Mucosa of stomach (tissue), 1 donor: ENCODE measurements at regions not wholly inside any gene's neighbourhood (a gene's known extent, or its start where the extent isn't known, plus 50 kb on each side); places are given as distances from the start of the nearest gene placed in this dataset.

ENCODE experiments used
- H3K27me3 ChIP-seq: one replicate; pipeline ENCODE4 v1.7.0; 2013; ENCODE audit warnings: mild to moderate bottlenecking, low read length; ENCODE audit not compliant: control insufficient read depth, insufficient read depth
- H3K36me3 ChIP-seq: one replicate; pipeline ENCODE4 v1.7.0; 2013; ENCODE audit warnings: low read length; ENCODE audit not compliant: control insufficient read depth, insufficient read depth
- H3K4me1 ChIP-seq: one replicate; pipeline ENCODE4 v1.7.0; 2013; ENCODE audit warnings: mild to moderate bottlenecking, low read length; ENCODE audit not compliant: control insufficient read depth, insufficient read depth
- H3K4me3 ChIP-seq: one replicate; pipeline ENCODE4 v1.7.0; 2013; ENCODE audit warnings: low read length
- H3K9ac ChIP-seq: one replicate; pipeline ENCODE4 v1.7.0; 2013; ENCODE audit warnings: mild to moderate bottlenecking, low read length, moderate library complexity
- H3K9me3 ChIP-seq: one replicate; pipeline ENCODE4 v1.7.0; 2013; ENCODE audit warnings: mild to moderate bottlenecking, low read length, moderate library complexity; ENCODE audit not compliant: control insufficient read depth
- donor health status: Pancreatic carcinoma.

DNA sequence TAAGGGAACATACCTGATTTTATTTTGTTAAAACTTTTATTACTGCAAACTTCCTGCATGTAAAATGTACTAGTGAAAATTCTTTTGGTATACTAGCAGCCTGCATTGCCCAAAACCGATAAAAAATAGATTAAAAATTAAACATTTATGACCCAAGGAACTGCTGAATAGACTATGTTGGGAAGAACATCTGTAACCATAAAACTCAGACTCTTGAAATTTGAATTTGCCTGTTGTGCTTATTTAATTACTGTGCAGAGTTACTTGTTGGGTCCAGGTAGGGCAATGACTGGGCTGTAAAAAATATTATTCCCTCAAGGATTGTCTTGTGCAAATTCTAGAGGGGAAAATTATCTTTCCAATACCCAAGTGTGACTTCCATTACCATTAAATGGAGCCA is 193.5 kb upstream of the PITRM1 start:
- Histone ChIP-seq H3K27me3 (no peaks in the 10 kb centered on the region), H3K36me3 (no peaks in the 10 kb centered on the region), H3K4me1 (no peaks in the 10 kb centered on the region), H3K9me3 (no peaks in the 10 kb centered on the region), H3K4me3 (no peak overlapping the region), H3K9ac (no peak overlapping the region)

DNA sequence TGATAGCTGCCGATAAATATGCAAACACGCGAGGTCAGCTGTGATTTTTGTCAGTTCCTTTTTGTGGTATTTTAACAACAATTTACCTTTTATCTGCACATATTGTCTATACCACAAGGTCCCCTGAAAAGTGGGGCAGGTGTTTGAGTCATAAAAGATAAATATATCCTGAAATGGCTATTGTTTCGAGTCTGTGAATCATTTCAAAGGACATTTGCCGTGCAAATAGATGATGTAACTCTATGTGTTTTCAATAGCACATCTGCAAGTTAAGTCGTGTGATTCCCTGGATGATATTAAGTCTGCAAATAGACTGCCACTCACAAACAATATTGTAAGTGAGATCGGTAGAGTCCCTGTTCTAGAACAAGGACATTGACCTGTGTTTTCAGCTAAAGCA is 193.0 kb upstream of the PITRM1 start:
- Histone ChIP-seq H3K4me3 (no peak overlapping the region), H3K27me3 (no peaks in the 10 kb centered on the region), H3K4me1 (no peaks in the 10 kb centered on the region), H3K9ac (no peak overlapping the region), H3K36me3 (no peaks in the 10 kb centered on the region), H3K9me3 (no peaks in the 10 kb centered on the region)

DNA sequence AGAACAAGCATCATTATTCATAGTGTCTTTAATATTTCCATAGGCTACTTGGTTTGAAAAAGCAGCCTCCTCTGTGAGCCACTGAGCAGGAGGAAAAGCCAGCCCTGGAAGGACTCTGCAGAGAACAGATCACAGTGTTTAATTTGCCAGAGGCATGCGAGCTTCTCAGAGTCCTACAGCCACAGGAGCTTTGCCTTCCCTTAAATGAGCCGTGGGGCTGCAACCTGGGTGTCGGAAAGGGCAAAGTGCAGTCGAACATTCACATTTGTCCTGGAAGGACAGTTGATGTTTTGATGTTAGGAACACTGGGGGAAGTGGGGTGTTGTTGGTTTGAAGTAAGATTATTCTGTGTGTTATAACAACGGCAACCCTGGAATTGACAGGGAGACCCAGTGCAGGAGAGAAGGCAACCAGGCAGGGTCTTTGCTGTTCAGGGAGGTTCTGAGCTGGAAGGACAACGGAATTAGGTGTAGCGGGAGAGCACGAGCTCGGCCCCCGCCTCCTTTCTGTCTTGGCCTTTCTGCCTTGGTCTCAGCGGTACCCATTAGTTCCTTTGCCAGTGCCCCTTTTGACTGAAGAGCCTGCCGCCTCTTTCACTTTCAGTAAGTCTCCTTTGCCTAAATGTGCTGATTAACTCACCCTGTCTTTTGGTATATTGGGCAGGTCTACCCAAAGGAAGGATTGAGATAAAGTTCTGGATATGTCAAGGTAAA is 192.3 kb upstream of the PITRM1 start:
- no peaks in the 10 kb centered on the region for H3K9me3 ChIP-seq
- H3K4me1 ChIP-seq, result no peaks in the 10 kb centered on the region
- H3K27me3 ChIP-seq, result no peaks in the 10 kb centered on the region
- no peak overlapping the region for H3K4me3 ChIP-seq
- no peak overlapping the region for H3K9ac ChIP-seq
- H3K36me3 ChIP-seq, result no peaks in the 10 kb centered on the region

GRCh38 chr10:3363311-3364045 is 190.9 kb upstream of the PITRM1 start:
- Histone ChIP-seq H3K4me1 (no peaks in the 10 kb centered on the region), H3K36me3 (no peaks in the 10 kb centered on the region), H3K27me3 (no peaks in the 10 kb centered on the region), H3K4me3 (no peak overlapping the region), H3K9ac (no peak overlapping the region), H3K9me3 (no peaks in the 10 kb centered on the region)

DNA sequence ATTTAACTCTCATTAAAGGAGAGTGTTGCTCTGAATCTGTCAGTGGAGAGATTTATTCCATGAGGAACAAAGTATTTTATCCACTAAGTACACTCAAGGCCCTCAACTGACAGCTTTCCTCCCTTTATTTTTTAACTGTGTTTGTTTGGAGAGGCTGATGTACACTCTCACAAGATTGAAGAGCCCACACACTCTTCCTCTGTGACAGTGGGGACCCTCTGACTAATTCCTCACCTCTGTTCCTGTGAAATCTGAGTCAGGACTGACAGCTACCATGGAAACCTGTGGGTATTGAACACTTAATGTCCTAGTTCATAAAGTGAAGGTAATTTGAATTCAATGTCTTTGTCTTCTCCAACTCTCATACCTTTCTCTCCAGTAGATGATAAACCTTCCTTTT is 189.8 kb upstream of the PITRM1 start:
- H3K9ac ChIP-seq, result no peak overlapping the region
- no peaks in the 10 kb centered on the region for H3K4me1 ChIP-seq
- H3K9me3 ChIP-seq, result no peaks in the 10 kb centered on the region
- H3K27me3 ChIP-seq, result no peaks in the 10 kb centered on the region
- no peak overlapping the region for H3K4me3 ChIP-seq
- H3K36me3 ChIP-seq, result no peaks in the 10 kb centered on the region

GRCh38 chr10:3361640-3362039 is 189.1 kb upstream of the PITRM1 start:
- Histone ChIP-seq H3K4me3 (no peak overlapping the region), H3K4me1 (no peaks in the 10 kb centered on the region), H3K27me3 (no peaks in the 10 kb centered on the region), H3K9me3 (no peaks in the 10 kb centered on the region), H3K9ac (no peak overlapping the region), H3K36me3 (no peaks in the 10 kb centered on the region)

- Histone ChIP-seq H3K27me3 (no peaks in the 10 kb centered on the region), H3K36me3 (no peaks in the 10 kb centered on the region), H3K4me1 (no peaks in the 10 kb centered on the region), H3K4me3 (no peak overlapping the region), H3K9ac (no peak overlapping the region), H3K9me3 (no peaks in the 10 kb centered on the region)
Measured at GRCh38 chr10:3357737-3358136, 185.2 kb upstream of the PITRM1 start.

DNA sequence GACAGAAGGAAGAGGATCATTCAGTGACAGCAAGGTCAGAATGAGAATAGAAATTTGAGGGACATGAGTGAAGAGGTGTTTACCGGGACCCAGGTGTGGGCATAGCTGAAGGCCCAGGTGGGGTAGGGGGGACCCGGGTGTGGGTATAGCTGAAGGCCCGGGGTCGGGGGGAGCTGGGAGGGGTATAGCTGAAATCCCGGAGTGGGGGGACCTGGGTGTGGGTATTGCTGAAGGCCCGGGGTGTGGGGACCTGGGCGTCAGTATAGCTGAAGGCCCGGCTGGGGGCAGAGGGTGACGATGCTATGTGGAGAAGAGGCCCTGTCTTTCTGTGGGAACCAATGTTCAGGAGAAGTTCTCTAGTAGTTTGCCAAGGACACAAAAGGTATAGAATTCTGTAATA is 183.0 kb upstream of the PITRM1 start:
- no peaks in the 10 kb centered on the region for H3K27me3 ChIP-seq
- no peak overlapping the region for H3K4me3 ChIP-seq
- no peak overlapping the region for H3K9ac ChIP-seq
- no peaks in the 10 kb centered on the region for H3K36me3 ChIP-seq
- H3K9me3 ChIP-seq, result no peaks in the 10 kb centered on the region
- no peaks in the 10 kb centered on the region for H3K4me1 ChIP-seq

- Histone ChIP-seq H3K9me3 (no peaks in the 10 kb centered on the region), H3K36me3 (no peaks in the 10 kb centered on the region)
Measured at GRCh38 chr10:3354174-3354900, 181.8 kb upstream of the PITRM1 start.

GRCh38 chr10:3353235-3353634 is 180.7 kb upstream of the PITRM1 start:
- Histone ChIP-seq H3K4me1 (no peaks in the 10 kb centered on the region), H3K27me3 (no peaks in the 10 kb centered on the region), H3K9me3 (no peaks in the 10 kb centered on the region), H3K4me3 (no peak overlapping the region), H3K36me3 (no peaks in the 10 kb centered on the region), H3K9ac (no peak overlapping the region)

More at GRCh38 chr10:3354174-3354900, 181.8 kb upstream of the PITRM1 start:
- Histone ChIP-seq H3K4me1 (no peaks in the 10 kb centered on the region), H3K9ac (no peak overlapping the region), H3K27me3 (no peaks in the 10 kb centered on the region), H3K4me3 (no peak overlapping the region)

GRCh38 chr10:3350617-3351258 is 178.2 kb upstream of the PITRM1 start:
- Histone ChIP-seq H3K4me1 (no peaks in the 10 kb centered on the region), H3K4me3 (no peak overlapping the region), H3K36me3 (no peaks in the 10 kb centered on the region), H3K27me3 (no peaks in the 10 kb centered on the region), H3K9me3 (no peaks in the 10 kb centered on the region), H3K9ac (no peak overlapping the region)

DNA sequence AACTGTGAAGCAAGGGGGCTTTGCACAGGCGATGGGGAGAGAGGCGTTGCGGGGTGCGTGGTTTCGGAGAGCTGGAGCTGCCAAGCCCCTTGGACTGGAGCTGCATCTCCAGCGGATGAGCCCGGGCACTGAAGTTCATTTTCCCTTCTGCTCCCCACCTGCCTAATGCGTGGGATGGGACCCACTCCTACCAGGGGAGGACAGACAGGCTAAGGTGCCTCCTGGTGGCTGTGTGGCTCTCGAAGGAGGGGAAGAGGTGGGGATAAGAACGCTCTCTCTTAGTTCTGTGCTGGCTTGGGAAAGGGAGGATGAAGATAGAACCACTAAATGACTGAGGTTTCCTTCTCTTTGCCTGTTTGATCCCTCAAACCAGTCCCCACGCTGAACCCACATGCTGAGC is 177.6 kb upstream of the PITRM1 start:
- Histone ChIP-seq H3K4me3 (no peak overlapping the region), H3K9me3 (no peaks in the 10 kb centered on the region), H3K4me1 (no peaks in the 10 kb centered on the region), H3K27me3 (no peaks in the 10 kb centered on the region), H3K36me3 (no peaks in the 10 kb centered on the region), H3K9ac (no peak overlapping the region)
